Cardiac muscle cell (in vitro differentiated cells and primary cell): ENCODE measurements at regions not wholly inside any gene's neighbourhood (a gene's known extent, or its start where the extent isn't known, plus 50 kb on each side); places are given as distances from the start of the nearest gene placed in this dataset.

Source experiments
- DNase-seq, 2 donors: peaks; one replicate each; pipeline versions ENCODE4 v3.0.0 to v3.0.0-alpha.2; 2010 to 2017; ENCODE audit warnings: low read depth in 1 of 2, low spot score in 1 of 2
- H3K27ac ChIP-seq: fragments of 200-600 bp; sonication (generic); 2 replicates; pipeline ENCODE4 v1.5.1; 2016
- H3K27me3 ChIP-seq: fragments of 200-600 bp; sonication (generic); 2 replicates; pipeline ENCODE4 v1.6.0; 2016; ENCODE audit warnings: control low read depth
- H3K36me3 ChIP-seq: fragments of 200-600 bp; sonication (generic); 2 replicates; pipeline ENCODE4 v1.5.1; 2016; ENCODE audit warnings: control low read depth
- H3K4me1 ChIP-seq: fragments of 200-600 bp; sonication (generic); 2 replicates; pipeline ENCODE4 v1.8.1; 2017; ENCODE audit warnings: low read depth, mild to moderate bottlenecking, mixed run types
- H3K4me3 ChIP-seq: fragments of 200-600 bp; sonication (generic); 2 replicates; pipeline ENCODE4 v1.5.1; 2016; ENCODE audit warnings: mild to moderate bottlenecking
- H3K9me3 ChIP-seq: fragments of 200-600 bp; sonication (generic); 2 replicates; pipeline ENCODE4 v1.5.1; 2017; ENCODE audit warnings: low read depth, mild to moderate bottlenecking, control low read depth
- CTCF ChIP-seq: IDR thresholded peaks from 2 replicates; pipeline ENCODE4 v1.5.1; 2012; ENCODE audit warnings: low read depth, mild to moderate bottlenecking, low read length

- no peak overlapping the region for H3K27ac ChIP-seq
- no peak overlapping the region for H3K4me3 ChIP-seq
- H3K4me1 ChIP-seq: peaks cover 14% of the 10 kb centered on the region
- DNase-seq: peak; percentile 25 to 40
- no peaks in the 10 kb centered on the region for H3K36me3 ChIP-seq
- H3K27me3 ChIP-seq: no peaks in the 10 kb centered on the region
- TF ChIP-seq CTCF: peak; percentile 10
- no peaks in the 10 kb centered on the region for H3K9me3 ChIP-seq
Measured at GRCh38 chr14:58947814-58948445, 240.5 kb upstream of the DAAM1 start.

- H3K9me3 ChIP-seq: no peaks in the 10 kb centered on the region
- peaks cover 24% of the 10 kb centered on the region for H3K4me1 ChIP-seq
- no peak overlapping the region for H3K4me3 ChIP-seq
- H3K36me3 ChIP-seq: no peaks in the 10 kb centered on the region
- no peak overlapping the region for H3K27ac ChIP-seq
- no peaks in the 10 kb centered on the region for H3K27me3 ChIP-seq
- TF ChIP-seq CTCF: no peak
- DNase-seq: no peak
Measured at GRCh38 chr14:58950555-58950954, 237.9 kb upstream of the DAAM1 start.

DNA sequence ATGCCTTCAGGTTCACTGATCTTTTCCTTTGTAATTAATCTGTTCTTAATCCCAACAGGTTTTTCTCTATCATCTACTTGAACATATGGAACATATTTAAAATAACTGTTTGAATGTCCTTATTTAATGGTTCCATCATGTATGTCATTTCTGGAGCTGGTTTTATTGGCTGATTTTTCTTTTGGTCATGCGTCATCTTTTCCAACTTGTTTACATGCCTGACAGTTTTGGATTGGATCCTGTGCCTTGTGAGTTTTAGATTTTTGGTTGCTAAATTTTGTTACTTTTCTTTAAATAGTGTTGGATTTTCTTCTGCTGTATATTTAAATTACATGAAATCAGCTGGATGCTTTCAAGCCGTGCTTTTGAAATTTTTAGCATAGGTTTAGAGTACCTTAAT, 237.3 kb upstream of the DAAM1 start:
- H3K36me3 ChIP-seq: no peaks in the 10 kb centered on the region
- H3K4me1 ChIP-seq: peaks cover 25% of the 10 kb centered on the region
- no peak overlapping the region for H3K4me3 ChIP-seq
- H3K27ac ChIP-seq: no peak overlapping the region
- DNase-seq: no peak
- TF ChIP-seq CTCF: no peak
- H3K9me3 ChIP-seq: no peaks in the 10 kb centered on the region
- no peaks in the 10 kb centered on the region for H3K27me3 ChIP-seq

DNA sequence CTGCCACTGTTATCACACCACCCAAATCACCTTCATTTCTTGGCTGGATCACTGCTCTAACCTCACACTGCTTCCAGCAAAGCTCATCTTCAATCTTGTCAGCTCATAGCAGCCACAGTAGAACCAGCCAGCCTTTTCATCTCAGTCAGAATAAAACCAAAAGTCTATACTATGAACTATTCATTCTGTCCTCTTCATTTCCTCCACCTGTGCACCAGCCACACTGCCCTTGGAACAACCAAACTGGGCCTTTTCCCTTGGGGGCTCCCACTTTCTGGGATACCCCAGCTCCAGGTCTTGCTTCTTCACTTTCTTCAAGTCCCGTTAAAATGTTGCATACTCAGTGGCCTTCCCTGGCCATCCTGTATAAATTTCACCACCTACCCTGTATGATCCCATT, 234.4 kb upstream of the DAAM1 start:
- no peak for TF ChIP-seq CTCF
- H3K27ac ChIP-seq: no peak overlapping the region

GRCh38 chr14:58954901-58955861, 233.3 kb upstream of the DAAM1 start:
- Histone ChIP-seq H3K27ac (no peak overlapping the region), H3K36me3 (no peaks in the 10 kb centered on the region), H3K4me3 (no peak overlapping the region), H3K9me3 (no peaks in the 10 kb centered on the region), H3K27me3 (no peaks in the 10 kb centered on the region), H3K4me1 (peaks cover 19% of the 10 kb centered on the region)
- DNase-seq: peak in 1 of 2 donors; percentile 70
- no peak for TF ChIP-seq CTCF

More for the DNA sequence above, 234.4 kb upstream of the DAAM1 start:
- Histone ChIP-seq H3K9me3 (no peaks in the 10 kb centered on the region), H3K4me3 (no peak overlapping the region), H3K4me1 (peaks cover 19% of the 10 kb centered on the region), H3K27me3 (no peaks in the 10 kb centered on the region), H3K36me3 (no peaks in the 10 kb centered on the region)
- no peak for DNase-seq
